ENCODE measurements at regions not wholly inside any gene's neighbourhood (a gene's known extent, or its start where the extent isn't known, plus 50 kb on each side); places are given as distances from the start of the nearest gene placed in this dataset.

DNA sequence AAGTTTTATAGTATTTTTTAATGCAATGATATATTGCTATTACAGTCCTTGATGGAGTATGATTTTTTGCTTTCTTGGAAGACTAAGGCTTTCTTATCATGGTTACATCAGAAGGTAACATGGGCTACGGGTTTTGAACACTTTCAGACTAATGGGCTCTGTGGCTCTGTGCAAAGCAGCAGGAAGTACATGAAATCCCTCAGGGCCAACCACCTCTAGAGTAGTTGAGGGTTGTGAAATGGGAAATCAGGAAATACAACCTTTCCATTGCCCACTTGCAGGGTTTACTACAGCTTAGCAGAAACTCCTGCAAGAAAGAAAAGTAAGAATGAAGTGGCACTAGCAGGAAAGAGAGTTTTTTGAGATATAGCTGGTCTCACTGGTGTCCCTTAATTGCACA is 853.5 kb downstream of the KCNMA1 start:
- TF ChIP-seq YY1 (IDR thresholded peaks at IDR 0.05; ENCODE audit: insufficient read depth, insufficient read length) (no peak), SUZ12 (IDR thresholded peaks at IDR 0.05; ENCODE audit: extremely low read depth, insufficient read depth, insufficient read length) (no peak)
